ENCODE measurements at regions not wholly inside any gene's neighbourhood (a gene's known extent, or its start where the extent isn't known, plus 50 kb on each side); places are given as distances from the start of the nearest gene placed in this dataset.

- TF ChIP-seq ZNF396 (CRISPR knock-in tag; IDR thresholded peaks at IDR 0.05; ENCODE audit: borderline replicate concordance): no peak
Measured at GRCh38 chr12:25308756-25309155, 58.0 kb upstream of the KRAS start (continued).

DNA sequence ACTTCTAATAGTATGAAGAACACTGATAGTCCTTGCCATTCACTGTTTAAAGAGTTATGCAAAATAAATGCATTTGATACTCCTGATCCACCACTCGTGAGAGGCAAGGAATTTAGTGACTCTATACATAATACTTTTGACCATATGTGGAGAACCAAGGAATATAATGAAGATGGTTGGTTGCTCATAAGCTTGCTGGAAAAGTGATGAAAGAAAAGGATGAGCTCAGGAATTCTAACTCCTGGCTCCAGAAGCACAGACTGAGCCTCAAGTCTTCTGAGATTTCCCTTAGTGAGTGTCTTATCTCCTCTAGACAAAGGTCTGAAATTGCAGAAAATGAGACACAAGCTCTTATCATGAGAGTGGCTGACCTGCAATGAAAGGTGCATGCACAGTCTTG is 57.1 kb upstream of the KRAS start:
- no peak overlapping the region for H3K27ac Mint-ChIP-seq
- ChIA-PET POLR2A (no interaction called here), CTCF (no interaction called here)
- no peaks in the 10 kb centered on the region for H3K36me3 Mint-ChIP-seq
- no peaks in the 10 kb centered on the region for H3K4me1 Mint-ChIP-seq
- TF ChIP-seq NR2C2 (CRISPR knock-in tag; IDR thresholded peaks at IDR 0.05) (no peak), CREM (CRISPR knock-in tag; IDR thresholded peaks at IDR 0.05) (no peak), ZNF263 (CRISPR knock-in tag; IDR thresholded peaks at IDR 0.05; ENCODE audit: low read depth) (no peak), ZNF396 (CRISPR knock-in tag; IDR thresholded peaks at IDR 0.05; ENCODE audit: borderline replicate concordance) (no peak), GABPB1 (CRISPR knock-in tag; IDR thresholded peaks at IDR 0.05) (no peak), TP53 (CRISPR knock-in tag; IDR thresholded peaks at IDR 0.05) (no peak), KAT7 (CRISPR knock-in tag; IDR thresholded peaks at IDR 0.05; ENCODE audit: borderline replicate concordance) (no peak), IRF2 (CRISPR knock-in tag; IDR thresholded peaks at IDR 0.05; ENCODE audit: borderline replicate concordance, low read depth) (no peak), ZMAT4 (CRISPR knock-in tag; IDR thresholded peaks at IDR 0.05) (no peak), ZNF138 (CRISPR knock-in tag; conservative IDR thresholded peaks at IDR 0.05) (no peak), SOX15 (CRISPR knock-in tag; IDR thresholded peaks at IDR 0.05) (no peak), USF2 (CRISPR knock-in tag; IDR thresholded peaks at IDR 0.05) (no peak), MAX (CRISPR knock-in tag; IDR thresholded peaks at IDR 0.05) (no peak), SP1 (CRISPR knock-in tag; conservative IDR thresholded peaks at IDR 0.05) (no peak), MLX (CRISPR knock-in tag; IDR thresholded peaks at IDR 0.05) (no peak), TEAD1 (CRISPR knock-in tag; IDR thresholded peaks at IDR 0.05) (no peak)
- TF ChIP-seq, protein P1, sequence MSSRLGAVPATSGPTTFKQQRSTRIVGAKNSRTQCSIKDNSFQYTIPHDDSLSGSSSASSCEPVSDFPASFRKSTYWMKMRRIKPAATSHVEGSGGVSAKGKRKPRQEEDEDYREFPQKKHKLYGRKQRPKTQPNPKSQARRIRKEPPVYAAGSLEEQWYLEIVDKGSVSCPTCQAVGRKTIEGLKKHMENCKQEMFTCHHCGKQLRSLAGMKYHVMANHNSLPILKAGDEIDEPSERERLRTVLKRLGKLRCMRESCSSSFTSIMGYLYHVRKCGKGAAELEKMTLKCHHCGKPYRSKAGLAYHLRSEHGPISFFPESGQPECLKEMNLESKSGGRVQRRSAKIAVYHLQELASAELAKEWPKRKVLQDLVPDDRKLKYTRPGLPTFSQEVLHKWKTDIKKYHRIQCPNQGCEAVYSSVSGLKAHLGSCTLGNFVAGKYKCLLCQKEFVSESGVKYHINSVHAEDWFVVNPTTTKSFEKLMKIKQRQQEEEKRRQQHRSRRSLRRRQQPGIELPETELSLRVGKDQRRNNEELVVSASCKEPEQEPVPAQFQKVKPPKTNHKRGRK (CRISPR knock-in tag; IDR thresholded peaks at IDR 0.05; ENCODE audit: borderline replicate concordance): no peak
- H3K27me3 Mint-ChIP-seq (ENCODE audit: low read depth): no peaks in the 10 kb centered on the region; the same call in 1 of the 2 replicates
- peaks cover 4% of the 10 kb centered on the region; the same call in 1 of the 2 replicates for H3K9me3 Mint-ChIP-seq
- no peak for ATAC-seq
- no peak for DNase-seq (ENCODE audit: low spot score)
- no peak overlapping the region for H3K4me3 Mint-ChIP-seq

DNA sequence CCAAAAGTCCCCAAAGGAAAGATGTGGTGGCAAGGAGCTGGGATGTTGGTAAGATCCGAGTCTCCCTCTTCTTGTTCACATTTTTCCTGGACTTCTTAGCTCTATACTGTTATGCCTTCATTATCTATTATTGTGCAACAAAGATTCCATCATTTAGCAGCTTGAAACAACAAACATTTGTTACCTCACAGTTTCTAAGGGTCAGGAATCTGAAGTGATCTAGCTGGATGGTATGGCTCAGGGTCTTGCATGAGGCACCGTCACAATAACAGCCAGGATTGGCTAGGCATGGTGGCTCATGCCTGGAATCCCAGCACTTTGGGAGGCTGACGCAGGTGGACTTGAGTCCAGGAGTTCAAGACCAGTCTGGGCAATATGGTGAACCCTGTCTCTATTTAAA is 51.1 kb upstream of the KRAS start:
- ATAC-seq (no peak), DNase-seq (ENCODE audit: low spot score) (no peak)
- Mint-ChIP-seq H3K4me3 (no peak overlapping the region), H3K4me1 (no peaks in the 10 kb centered on the region), H3K27me3 (ENCODE audit: low read depth) (no peaks in the 10 kb centered on the region; the same call in 1 of the 2 replicates), H3K27ac (no peak overlapping the region), H3K9me3 (peaks cover 7% of the 10 kb centered on the region; the same call in 1 of the 2 replicates), H3K36me3 (no peaks in the 10 kb centered on the region)
- TF ChIP-seq E2F1 (CRISPR knock-in tag; IDR thresholded peaks at IDR 0.05) (no peak), ZNF281 (CRISPR knock-in tag; IDR thresholded peaks at IDR 0.05) (no peak), TCF7 (CRISPR knock-in tag; IDR thresholded peaks at IDR 0.05; ENCODE audit: low read depth) (no peak), EMX1 (CRISPR knock-in tag; IDR thresholded peaks at IDR 0.05) (no peak), GTF2I (CRISPR knock-in tag; conservative IDR thresholded peaks at IDR 0.05) (no peak), JAZF1 (CRISPR knock-in tag; IDR thresholded peaks at IDR 0.05) (no peak), TEAD4 (CRISPR knock-in tag; IDR thresholded peaks at IDR 0.05) (no peak), SMAD3 (CRISPR knock-in tag; IDR thresholded peaks at IDR 0.05; ENCODE audit: borderline replicate concordance) (no peak), TP53 (CRISPR knock-in tag; IDR thresholded peaks at IDR 0.05) (no peak), CBFB (CRISPR knock-in tag; IDR thresholded peaks at IDR 0.05; ENCODE audit: low read depth) (no peak)
- TF ChIP-seq, protein P2, sequence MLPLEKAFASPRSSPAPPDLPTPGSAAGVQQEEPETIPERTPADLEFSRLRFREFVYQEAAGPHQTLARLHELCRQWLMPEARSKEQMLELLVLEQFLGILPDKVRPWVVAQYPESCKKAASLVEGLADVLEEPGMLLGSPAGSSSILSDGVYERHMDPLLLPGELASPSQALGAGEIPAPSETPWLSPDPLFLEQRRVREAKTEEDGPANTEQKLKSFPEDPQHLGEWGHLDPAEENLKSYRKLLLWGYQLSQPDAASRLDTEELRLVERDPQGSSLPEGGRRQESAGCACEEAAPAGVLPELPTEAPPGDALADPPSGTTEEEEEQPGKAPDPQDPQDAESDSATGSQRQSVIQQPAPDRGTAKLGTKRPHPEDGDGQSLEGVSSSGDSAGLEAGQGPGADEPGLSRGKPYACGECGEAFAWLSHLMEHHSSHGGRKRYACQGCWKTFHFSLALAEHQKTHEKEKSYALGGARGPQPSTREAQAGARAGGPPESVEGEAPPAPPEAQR (CRISPR knock-in tag; IDR thresholded peaks at IDR 0.05): no peak
- POLR2A ChIA-PET: no interaction called here
- CTCF ChIA-PET: no interaction called here
